WTC11 (cell line): ENCODE measurements at regions not wholly inside any gene's neighbourhood (a gene's known extent, or its start where the extent isn't known, plus 50 kb on each side); places are given as distances from the start of the nearest gene placed in this dataset.

Experiments used
- ESRRA ChIP-seq: sonication (generic); formaldehyde crosslinking; IDR thresholded peaks from 2 replicates; pipeline ENCODE4 v1.8.1; 2022; ENCODE audit warnings: mild to moderate bottlenecking, missing genetic modification reagents, borderline replicate concordance
- SP1 ChIP-seq: sonication (generic); formaldehyde crosslinking; conservative IDR thresholded peaks from 2 replicates; pipeline ENCODE4 v1.8.1; 2022; ENCODE audit warnings: missing genetic modification reagents
- TCF7 ChIP-seq: sonication (generic); formaldehyde crosslinking; IDR thresholded peaks from 2 replicates; pipeline ENCODE4 v1.8.0; 2022; ENCODE audit warnings: mild to moderate bottlenecking, low read depth, missing genetic modification reagents, moderate library complexity
- TF ChIP-seq, protein P1 (sequence below): fragments of 200-600 bp; IDR thresholded peaks from 2 replicates; pipeline ENCODE4 v1.8.0; 2022; ENCODE audit warnings: antibody characterized with exemption
- TF ChIP-seq, protein P2 (sequence below): sonication (generic); formaldehyde crosslinking; IDR thresholded peaks from 2 replicates; pipeline ENCODE4 v1.8.0; 2022; ENCODE audit warnings: mild to moderate bottlenecking, missing genetic modification reagents
- TF ChIP-seq, protein P3 (sequence below): fragments of 250-450 bp; sonication (Bioruptor Pico); IDR thresholded peaks from 2 replicates; pipeline ENCODE4 v1.9.0; 2021; ENCODE audit warnings: mild to moderate bottlenecking, borderline replicate concordance

DNA sequence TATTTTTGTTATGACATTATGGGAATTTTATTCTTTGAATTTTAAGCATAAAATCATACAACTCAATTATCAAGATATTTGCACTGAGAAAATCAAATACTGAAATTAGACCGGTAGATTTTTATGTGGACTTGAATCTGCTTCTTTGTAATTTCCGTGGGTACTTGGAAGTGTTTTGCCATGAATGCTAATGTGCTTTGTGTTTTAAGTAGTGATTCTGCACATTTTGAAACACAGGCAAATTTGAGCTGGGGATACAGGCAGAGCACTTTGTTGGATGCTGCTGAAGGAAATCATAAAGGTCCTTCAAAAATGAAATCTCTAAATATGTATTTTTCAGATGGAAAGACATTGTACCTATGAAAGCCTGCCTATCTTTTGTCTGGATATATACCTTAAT lies 446.3 kb upstream of the POU3F3 start:
- no peak for TF ChIP-seq SP1 (CRISPR knock-in tag)
- TF ChIP-seq, protein P1, sequence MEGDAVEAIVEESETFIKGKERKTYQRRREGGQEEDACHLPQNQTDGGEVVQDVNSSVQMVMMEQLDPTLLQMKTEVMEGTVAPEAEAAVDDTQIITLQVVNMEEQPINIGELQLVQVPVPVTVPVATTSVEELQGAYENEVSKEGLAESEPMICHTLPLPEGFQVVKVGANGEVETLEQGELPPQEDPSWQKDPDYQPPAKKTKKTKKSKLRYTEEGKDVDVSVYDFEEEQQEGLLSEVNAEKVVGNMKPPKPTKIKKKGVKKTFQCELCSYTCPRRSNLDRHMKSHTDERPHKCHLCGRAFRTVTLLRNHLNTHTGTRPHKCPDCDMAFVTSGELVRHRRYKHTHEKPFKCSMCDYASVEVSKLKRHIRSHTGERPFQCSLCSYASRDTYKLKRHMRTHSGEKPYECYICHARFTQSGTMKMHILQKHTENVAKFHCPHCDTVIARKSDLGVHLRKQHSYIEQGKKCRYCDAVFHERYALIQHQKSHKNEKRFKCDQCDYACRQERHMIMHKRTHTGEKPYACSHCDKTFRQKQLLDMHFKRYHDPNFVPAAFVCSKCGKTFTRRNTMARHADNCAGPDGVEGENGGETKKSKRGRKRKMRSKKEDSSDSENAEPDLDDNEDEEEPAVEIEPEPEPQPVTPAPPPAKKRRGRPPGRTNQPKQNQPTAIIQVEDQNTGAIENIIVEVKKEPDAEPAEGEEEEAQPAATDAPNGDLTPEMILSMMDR: no peak
- TF ChIP-seq TCF7 (CRISPR knock-in tag): no peak
- TF ChIP-seq ESRRA (CRISPR knock-in tag): no peak
- TF ChIP-seq, protein P2, sequence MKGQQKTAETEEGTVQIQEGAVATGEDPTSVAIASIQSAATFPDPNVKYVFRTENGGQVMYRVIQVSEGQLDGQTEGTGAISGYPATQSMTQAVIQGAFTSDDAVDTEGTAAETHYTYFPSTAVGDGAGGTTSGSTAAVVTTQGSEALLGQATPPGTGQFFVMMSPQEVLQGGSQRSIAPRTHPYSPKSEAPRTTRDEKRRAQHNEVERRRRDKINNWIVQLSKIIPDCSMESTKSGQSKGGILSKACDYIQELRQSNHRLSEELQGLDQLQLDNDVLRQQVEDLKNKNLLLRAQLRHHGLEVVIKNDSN: no peak
- TF ChIP-seq, protein P3, sequence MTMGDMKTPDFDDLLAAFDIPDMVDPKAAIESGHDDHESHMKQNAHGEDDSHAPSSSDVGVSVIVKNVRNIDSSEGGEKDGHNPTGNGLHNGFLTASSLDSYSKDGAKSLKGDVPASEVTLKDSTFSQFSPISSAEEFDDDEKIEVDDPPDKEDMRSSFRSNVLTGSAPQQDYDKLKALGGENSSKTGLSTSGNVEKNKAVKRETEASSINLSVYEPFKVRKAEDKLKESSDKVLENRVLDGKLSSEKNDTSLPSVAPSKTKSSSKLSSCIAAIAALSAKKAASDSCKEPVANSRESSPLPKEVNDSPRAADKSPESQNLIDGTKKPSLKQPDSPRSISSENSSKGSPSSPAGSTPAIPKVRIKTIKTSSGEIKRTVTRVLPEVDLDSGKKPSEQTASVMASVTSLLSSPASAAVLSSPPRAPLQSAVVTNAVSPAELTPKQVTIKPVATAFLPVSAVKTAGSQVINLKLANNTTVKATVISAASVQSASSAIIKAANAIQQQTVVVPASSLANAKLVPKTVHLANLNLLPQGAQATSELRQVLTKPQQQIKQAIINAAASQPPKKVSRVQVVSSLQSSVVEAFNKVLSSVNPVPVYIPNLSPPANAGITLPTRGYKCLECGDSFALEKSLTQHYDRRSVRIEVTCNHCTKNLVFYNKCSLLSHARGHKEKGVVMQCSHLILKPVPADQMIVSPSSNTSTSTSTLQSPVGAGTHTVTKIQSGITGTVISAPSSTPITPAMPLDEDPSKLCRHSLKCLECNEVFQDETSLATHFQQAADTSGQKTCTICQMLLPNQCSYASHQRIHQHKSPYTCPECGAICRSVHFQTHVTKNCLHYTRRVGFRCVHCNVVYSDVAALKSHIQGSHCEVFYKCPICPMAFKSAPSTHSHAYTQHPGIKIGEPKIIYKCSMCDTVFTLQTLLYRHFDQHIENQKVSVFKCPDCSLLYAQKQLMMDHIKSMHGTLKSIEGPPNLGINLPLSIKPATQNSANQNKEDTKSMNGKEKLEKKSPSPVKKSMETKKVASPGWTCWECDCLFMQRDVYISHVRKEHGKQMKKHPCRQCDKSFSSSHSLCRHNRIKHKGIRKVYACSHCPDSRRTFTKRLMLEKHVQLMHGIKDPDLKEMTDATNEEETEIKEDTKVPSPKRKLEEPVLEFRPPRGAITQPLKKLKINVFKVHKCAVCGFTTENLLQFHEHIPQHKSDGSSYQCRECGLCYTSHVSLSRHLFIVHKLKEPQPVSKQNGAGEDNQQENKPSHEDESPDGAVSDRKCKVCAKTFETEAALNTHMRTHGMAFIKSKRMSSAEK: no peak
